T-helper 9 cell (primary cell): ENCODE measurements at regions not wholly inside any gene's neighbourhood (a gene's known extent, or its start where the extent isn't known, plus 50 kb on each side); places are given as distances from the start of the nearest gene placed in this dataset.
"Not testable (repeated sequence)": the region's sequence is repeated elsewhere in the genome, so short reads cannot be mapped to it uniquely, and the experiment has no call there.

Source experiments
- DNase-seq: peaks from one replicate; pipeline ENCODE4 v3.0.0-alpha.2; 2020

- DNase-seq, result no peak
These were observed 95.1 kb downstream of the ASB1 start for GRCh38 chr2:238521870-238522269.

GRCh38 chr2:238523158-238524110 lies 96.7 kb downstream of the ASB1 start:
- DNase-seq, result no peak

GRCh38 chr2:238524426-238524983 lies 97.8 kb downstream of the ASB1 start:
- no peak for DNase-seq

GRCh38 chr2:238525990-238526389 lies 99.3 kb downstream of the ASB1 start:
- DNase-seq, result no peak

GRCh38 chr2:238527565-238527964 lies 100.8 kb downstream of the ASB1 start:
- no peak for DNase-seq

GRCh38 chr2:238528953-238529781 lies 102.4 kb downstream of the ASB1 start:
- DNase-seq, result no peak

- DNase-seq, result not testable (repeated sequence)
These were observed 104.4 kb downstream of the ASB1 start for GRCh38 chr2:238531017-238531645.

- DNase-seq, result not testable (repeated sequence)
These were observed 117.0 kb downstream of the ASB1 start for GRCh38 chr2:238543732-238544131.

- no peak for DNase-seq
These were observed 122.3 kb downstream of the ASB1 start for GRCh38 chr2:238548902-238549462.

- DNase-seq, result no peak
These were observed 123.1 kb downstream of the ASB1 start for GRCh38 chr2:238549866-238550265.

GRCh38 chr2:238551091-238551490 lies 124.4 kb downstream of the ASB1 start:
- no peak for DNase-seq

GRCh38 chr2:238552226-238552625 lies 125.5 kb downstream of the ASB1 start:
- no peak for DNase-seq

GRCh38 chr2:238553159-238553558 lies 126.4 kb downstream of the ASB1 start:
- DNase-seq, result no peak

- DNase-seq, result no peak
These were observed 128.0 kb downstream of the ASB1 start for GRCh38 chr2:238554468-238555315.

- no peak for DNase-seq
These were observed 129.2 kb downstream of the ASB1 start for GRCh38 chr2:238555786-238556542.

GRCh38 chr2:238557431-238557830 lies 130.7 kb downstream of the ASB1 start:
- no peak for DNase-seq

- DNase-seq, result no peak
These were observed 131.2 kb downstream of the ASB1 start for GRCh38 chr2:238557936-238558335.

GRCh38 chr2:238558456-238559099 lies 131.9 kb downstream of the ASB1 start:
- DNase-seq, result no peak

GRCh38 chr2:238560234-238560633 lies 133.5 kb downstream of the ASB1 start:
- no peak for DNase-seq

GRCh38 chr2:238561230-238561629 lies 134.5 kb downstream of the ASB1 start:
- DNase-seq, result no peak
